ENCODE measurements at regions not wholly inside any gene's neighbourhood (a gene's known extent, or its start where the extent isn't known, plus 50 kb on each side); places are given as distances from the start of the nearest gene placed in this dataset.

GRCh38 chr7:33701189-33701740 lies 204.1 kb upstream of the BMPER start:
- no peak for DNase-seq (ENCODE audit: low spot score)

DNA sequence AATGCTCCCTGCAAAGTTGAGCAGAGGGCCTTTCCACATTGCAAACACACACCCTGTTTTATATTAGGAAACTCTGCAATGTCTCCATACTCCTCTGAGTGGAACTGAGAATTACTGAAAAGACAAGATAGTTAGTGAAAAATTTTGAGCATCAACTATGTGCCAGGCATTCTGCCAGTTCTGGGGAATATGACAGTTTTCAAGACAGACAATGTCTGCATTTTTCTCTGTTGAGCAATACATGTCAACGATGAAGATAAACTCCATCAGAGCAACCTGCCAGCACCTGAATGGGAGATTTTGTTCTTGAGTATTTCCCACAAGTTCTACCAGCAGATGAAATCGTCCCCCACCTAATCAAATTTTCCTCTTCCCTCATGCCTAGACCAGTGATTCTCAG lies 203.4 kb upstream of the BMPER start:
- DNase-seq (ENCODE audit: low spot score): no peak

DNA sequence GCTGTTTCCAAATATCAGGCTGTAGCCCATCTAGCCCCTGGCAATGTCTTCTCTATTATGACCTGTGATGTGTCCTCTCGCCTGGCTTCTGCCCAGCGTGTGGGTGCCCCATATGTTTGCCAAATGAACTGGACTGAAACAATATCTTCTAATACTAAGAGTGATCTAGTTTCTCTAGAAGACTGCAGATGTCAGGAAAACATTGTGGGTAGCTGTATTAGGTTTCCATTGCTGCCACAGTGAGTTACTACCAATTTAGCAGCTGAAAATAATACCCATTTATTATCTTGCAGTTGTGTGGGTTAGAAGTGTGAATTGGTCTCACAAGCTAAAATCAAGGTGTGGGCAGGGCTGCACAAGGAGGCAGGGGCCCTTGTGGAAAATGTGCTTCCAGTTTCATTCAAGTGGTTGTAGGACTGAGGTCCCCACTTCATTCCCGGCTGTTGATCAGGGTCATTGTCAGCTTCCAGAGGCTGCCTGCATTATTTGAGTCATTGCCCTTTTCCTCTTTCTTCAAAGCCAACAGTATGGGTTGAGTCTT lies 202.8 kb upstream of the BMPER start:
- DNase-seq (ENCODE audit: low spot score): no peak

GRCh38 chr7:33705333-33705833 lies 200.0 kb upstream of the BMPER start:
- no peak for DNase-seq (ENCODE audit: low spot score)

GRCh38 chr7:33706186-33706585 lies 199.2 kb upstream of the BMPER start:
- DNase-seq (ENCODE audit: low spot score): no peak

DNA sequence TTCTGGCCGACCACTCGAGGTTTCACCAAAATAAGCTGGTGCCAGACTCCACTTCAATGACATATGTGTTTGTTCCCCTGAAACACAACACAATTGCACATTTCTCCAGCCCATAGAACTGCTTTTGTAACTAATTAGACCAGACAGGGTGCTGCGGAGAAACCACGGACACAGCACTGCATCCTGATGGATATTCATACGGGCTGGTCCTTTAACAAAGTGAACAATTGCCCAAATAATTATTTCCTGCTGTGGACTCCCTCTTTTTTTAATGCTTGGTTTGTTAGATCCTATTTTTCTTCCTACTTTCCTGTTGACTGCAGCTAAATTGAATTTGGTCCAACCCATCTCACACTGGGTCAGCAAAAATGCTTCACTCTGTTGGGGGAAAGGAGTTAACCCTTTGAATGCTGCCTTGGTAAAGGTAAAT lies 198.6 kb upstream of the BMPER start:
- no peak for DNase-seq (ENCODE audit: low spot score)

DNA sequence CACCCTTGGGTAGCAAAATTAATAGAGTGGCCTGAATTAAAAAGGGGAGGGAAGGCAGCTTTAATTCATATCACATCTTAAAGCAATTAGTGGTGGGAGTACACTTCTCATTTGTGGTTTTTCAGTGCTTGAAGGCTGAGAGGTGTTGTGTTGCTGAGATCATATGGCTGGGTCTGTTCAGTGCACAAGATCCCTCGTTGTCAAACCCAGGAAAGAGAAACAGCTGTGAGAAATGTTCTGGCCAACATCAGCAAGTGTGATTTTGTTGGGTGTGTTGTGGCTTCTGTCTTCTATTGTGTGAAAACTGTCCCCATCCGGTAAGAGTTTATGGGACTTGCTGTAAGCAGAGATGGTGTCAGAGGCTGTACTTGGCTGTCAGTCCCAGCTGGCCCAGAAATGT lies 197.9 kb upstream of the BMPER start:
- DNase-seq (ENCODE audit: low spot score): no peak

DNA sequence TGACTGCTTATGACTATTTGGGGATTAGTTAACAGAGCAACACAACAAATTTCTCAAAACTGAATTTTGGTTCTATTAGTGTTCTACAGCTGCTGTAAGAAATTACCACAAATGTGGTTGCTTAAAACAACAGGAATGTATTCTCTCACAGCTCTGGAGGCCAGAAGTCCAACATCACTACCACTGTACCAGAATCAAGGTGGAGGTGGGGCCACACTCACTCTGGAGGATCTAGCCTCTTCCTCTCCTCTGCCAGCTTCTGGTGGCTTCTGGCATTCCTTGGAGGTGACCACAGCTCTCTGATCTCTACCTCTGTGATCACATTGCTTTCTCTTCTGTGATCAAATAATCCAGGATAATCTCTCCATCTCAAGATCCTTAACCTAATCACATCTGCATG lies 194.7 kb upstream of the BMPER start:
- DNase-seq (ENCODE audit: low spot score): no peak

DNA sequence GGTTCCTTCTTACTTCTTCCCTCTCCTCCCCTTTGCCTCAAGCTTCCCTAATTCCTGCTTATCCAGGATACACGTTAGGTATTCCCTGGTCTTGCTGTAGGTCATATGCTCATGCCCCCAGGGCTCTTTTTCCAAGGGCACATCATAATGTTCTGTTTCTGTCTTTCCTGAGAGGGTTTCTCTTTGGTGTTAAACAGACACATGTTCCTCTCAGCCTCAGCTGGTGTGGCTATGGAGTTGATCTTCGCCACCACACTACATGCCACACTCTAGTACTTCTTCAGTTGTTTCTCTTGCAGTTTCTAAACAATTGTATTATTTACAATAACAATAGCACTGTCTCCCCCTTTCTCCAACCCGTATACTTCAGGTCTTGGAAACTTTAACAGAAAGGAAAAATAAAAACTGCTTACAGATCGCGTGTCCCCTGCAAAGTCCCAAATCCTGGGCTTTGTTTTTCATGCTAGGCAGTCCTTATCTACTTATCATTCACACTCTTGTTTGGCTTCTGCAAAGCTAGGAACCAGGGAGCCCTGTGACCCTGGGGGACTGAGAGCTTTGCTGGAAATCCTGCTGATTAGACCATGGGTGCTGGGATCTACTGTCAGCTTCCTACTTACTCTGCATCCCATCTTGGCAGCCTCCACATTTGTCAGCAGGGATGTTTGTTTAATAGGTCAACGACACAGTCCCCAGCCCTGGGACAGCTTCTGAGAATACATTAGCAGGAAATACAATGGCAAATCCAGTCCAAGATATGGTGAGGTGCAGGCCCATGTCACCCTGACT lies 193.9 kb upstream of the BMPER start:
- DNase-seq (ENCODE audit: low spot score): no peak

DNA sequence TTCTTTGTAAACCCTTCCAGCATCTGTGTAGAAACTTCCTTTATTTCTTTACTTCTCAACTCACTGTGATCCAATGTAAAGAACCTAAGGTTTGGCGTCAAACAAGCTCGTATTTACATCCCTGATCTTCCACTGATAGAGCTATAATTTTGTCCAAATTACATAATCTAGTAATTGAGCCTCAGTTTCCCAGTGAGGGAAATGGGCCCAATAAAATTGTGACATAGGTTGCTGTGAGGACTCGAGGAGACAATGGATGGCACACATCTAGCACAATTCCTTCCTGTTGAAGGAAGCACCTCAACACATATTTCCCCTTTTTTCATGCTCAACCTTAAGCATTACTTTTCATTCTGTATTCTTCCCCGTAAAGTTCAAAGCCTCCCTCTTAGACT lies 193.3 kb upstream of the BMPER start:
- no peak for DNase-seq (ENCODE audit: low spot score)

DNA sequence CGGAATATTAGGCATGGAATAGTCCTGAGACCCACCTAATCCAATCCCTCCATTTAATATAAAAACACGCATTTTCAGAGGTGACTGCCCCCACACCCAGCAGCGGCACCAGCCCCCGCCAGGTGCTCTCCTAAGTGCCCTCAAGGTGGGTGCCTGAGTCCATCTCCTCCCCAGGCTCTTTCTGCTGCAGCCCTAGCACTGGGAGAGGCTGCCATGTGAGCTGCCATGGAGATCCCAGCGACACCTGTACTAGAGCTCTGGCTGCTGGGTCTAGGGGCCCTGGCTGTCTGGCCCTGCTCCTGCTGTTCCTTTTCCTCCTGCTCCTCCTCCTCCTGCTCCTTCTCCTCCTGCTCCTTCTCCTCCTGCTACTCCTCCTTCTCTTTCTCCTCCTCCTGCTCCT lies 191.1 kb upstream of the BMPER start:
- no peak for DNase-seq (ENCODE audit: low spot score)

GRCh38 chr7:33716581-33717477 lies 188.5 kb upstream of the BMPER start:
- DNase-seq (ENCODE audit: low spot score): no peak

DNA sequence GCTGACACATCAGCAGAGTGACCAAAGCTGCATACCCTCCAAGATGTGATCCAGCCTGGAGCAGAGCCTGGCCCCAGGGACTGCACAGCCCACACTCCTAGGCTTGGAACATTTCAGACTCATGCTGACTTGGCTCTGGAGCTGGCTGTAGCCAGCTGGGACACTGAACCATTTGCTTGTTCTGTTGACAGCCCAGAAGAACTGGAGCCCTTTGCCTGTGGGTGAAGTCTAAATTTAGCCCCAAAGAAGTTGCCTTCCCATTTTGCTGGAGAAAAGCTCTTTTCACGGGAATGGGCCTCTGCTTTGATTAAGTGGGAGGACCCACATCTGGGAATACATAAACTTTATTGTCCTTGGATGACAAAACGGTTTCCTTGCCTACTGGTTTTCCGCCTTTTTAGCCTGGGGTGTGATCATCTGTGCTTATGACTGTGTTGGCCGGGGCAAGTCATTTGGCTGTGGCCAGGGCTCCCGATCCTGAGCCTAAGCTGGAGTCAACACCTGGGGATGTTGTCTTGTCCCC lies 186.2 kb upstream of the BMPER start:
- no peak for DNase-seq (ENCODE audit: low spot score)

DNA sequence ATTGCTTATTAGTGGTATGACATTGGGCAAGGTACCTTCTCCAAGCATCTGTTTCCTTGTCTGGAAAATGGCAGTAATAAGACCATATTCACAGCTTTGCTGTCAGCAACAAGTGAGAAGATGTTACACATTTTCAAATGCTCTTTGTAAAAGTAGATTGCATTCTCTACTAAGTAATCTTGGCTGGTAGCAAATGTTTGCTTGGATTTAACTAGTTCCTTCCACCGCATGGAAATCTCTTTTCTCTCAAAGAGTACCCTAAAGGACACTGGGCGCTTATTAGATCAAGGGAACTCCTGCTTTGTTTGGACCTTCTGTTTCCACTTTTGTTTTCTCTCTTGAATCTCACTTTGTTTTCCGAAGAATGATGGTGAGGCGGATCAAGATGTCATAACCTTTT lies 185.2 kb upstream of the BMPER start:
- no peak for DNase-seq (ENCODE audit: low spot score)

DNA sequence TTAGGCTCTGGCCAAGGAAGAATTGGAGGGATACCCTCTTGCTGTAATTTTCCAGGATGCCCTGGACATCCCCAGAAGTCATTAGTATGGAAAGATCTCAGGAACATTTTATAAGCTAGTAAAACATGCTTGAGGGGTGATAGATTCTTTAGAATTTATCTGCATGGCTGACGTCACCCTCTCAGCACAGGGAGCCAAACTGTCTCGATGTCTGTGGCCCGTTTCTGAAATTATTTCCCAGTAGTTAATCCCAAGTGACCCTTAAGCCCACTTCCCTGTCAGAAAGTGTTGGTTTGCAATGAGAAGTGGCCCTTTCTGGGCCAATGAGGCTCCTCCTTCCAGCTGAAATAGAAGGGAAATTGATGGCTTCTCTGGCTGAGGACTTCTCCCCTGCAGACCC lies 184.5 kb upstream of the BMPER start:
- no peak for DNase-seq (ENCODE audit: low spot score)

GRCh38 chr7:33721895-33722294 lies 183.4 kb upstream of the BMPER start:
- DNase-seq (ENCODE audit: low spot score): no peak

DNA sequence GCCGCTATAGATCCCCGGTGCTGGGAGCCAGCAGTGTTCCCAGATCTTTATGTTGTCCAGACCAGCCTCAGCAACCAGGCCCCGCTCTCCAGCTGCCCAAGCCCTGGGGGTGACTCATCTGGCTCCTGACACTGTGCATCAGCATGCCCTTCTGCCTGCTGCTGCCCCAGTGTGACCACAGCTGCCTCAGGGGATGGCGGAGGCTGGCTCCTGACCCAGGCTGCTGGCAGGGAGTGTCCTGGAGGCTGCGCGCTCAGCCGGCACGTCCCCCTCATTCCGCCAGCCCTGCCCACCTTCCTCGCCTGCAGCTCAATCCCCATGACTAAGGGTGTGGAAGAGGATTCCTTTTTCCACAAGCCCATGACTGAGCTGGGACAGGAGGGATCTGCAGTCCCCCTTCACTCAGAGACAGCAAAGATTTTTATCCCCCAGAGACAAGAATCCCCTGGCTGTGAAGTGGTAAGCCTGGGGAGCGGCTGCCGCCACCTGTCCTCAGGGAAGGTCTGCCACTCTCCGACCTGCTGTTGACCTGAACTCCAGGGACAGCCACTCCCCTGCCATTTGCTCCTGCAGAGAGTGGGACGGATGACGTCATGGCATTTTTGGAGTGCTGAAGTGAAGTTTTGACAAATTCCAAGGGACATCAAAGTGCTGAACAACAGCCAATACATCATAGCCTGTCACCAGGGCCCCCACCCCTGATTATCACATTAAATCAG lies 182.8 kb upstream of the BMPER start:
- DNase-seq (ENCODE audit: low spot score): peak; percentile 42

- no peak for DNase-seq (ENCODE audit: low spot score)
These were observed 181.1 kb upstream of the BMPER start for GRCh38 chr7:33724201-33724600.

GRCh38 chr7:33725111-33726025 lies 180.0 kb upstream of the BMPER start:
- no peak for DNase-seq (ENCODE audit: low spot score)

GRCh38 chr7:33726582-33726981 lies 178.8 kb upstream of the BMPER start:
- DNase-seq (ENCODE audit: low spot score): no peak

DNA sequence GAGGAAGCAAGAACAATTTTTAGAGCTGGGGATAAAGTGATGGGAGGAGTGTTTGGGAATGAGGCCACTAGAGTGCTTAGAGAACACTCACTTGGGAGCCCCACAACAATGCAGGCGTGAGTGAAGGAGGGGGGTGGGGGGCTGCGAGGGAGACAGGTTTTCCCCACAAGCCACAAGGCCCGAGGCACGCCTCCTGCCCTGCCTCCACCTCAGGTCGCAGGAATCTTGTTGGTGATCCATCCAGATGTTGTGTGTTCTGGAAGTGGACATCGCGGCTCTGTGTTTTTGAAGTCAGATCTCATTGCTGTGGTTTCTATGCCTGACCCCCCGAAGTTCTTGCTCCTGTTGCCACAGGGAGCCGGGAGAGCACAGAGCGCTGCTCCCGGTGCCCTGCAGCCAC lies 178.0 kb upstream of the BMPER start:
- DNase-seq (ENCODE audit: low spot score): no peak
